DND-41 (cell line): ENCODE measurements at regions not wholly inside any gene's neighbourhood (a gene's known extent, or its start where the extent isn't known, plus 50 kb on each side); places are given as distances from the start of the nearest gene placed in this dataset.

Experiments used
- EZH2 ChIP-seq: IDR thresholded peaks from 3 replicates; pipeline ENCODE4 v1.6.1; 2012; ENCODE audit warnings: borderline replicate concordance, low read depth, mild to moderate bottlenecking, moderate library complexity, low read length, inconsistent platforms; ENCODE audit not compliant: severe bottlenecking
- TF ChIP-seq, protein P1 (sequence below): IDR thresholded peaks from 2 replicates; pipeline ENCODE4 v1.5.1; 2012; ENCODE audit warnings: borderline replicate concordance, low read length, moderate library complexity, mild to moderate bottlenecking; ENCODE audit not compliant: poor library complexity, severe bottlenecking; ENCODE audit errors: extremely low read depth

DNA sequence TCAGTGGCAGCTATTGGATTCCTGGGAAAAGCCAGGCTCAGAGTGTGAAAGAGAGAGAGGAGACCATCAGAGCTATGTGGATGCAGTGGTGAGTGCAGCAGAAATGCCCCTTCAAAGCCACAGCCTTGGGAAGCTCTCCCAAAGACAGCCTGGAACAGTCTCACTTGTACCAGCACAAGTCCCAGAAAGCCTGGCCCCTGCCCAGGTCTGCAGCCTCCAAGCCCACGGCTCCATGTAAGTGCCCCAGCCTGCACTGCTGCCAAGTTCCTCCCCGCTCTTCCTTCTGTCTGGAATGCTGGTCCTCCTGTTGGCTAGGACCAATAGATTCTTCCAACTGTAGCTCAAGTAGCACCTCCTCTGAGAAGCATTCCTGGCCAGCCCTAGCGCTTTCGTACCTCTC lies 539.7 kb downstream of the MIAT start:
- TF ChIP-seq EZH2: no peak
- TF ChIP-seq, protein P1, sequence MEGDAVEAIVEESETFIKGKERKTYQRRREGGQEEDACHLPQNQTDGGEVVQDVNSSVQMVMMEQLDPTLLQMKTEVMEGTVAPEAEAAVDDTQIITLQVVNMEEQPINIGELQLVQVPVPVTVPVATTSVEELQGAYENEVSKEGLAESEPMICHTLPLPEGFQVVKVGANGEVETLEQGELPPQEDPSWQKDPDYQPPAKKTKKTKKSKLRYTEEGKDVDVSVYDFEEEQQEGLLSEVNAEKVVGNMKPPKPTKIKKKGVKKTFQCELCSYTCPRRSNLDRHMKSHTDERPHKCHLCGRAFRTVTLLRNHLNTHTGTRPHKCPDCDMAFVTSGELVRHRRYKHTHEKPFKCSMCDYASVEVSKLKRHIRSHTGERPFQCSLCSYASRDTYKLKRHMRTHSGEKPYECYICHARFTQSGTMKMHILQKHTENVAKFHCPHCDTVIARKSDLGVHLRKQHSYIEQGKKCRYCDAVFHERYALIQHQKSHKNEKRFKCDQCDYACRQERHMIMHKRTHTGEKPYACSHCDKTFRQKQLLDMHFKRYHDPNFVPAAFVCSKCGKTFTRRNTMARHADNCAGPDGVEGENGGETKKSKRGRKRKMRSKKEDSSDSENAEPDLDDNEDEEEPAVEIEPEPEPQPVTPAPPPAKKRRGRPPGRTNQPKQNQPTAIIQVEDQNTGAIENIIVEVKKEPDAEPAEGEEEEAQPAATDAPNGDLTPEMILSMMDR: no peak
